NOMO-1 (cell line): ENCODE measurements at regions not wholly inside any gene's neighbourhood (a gene's known extent, or its start where the extent isn't known, plus 50 kb on each side); places are given as distances from the start of the nearest gene placed in this dataset.
A peak's percentile ranks its signal among the peaks of the same experiment; 100 is the strongest.

Experiments used
- DNase-seq, 2 experiments: peaks; one replicate each; lab custom pipeline; 2025; ENCODE audit not compliant: unreplicated experiment in 2 of 2; lab: John Stamatoyannopoulos, UW

GRCh38 chr5:125196481-125197111 is 450.2 kb upstream of the ZNF608 start:
- DNase-seq, result no peak

GRCh38 chr5:125197321-125197720 is 450.9 kb upstream of the ZNF608 start:
- DNase-seq, result no peak

GRCh38 chr5:125198270-125198974 is 452.0 kb upstream of the ZNF608 start:
- no peak for DNase-seq

DNA sequence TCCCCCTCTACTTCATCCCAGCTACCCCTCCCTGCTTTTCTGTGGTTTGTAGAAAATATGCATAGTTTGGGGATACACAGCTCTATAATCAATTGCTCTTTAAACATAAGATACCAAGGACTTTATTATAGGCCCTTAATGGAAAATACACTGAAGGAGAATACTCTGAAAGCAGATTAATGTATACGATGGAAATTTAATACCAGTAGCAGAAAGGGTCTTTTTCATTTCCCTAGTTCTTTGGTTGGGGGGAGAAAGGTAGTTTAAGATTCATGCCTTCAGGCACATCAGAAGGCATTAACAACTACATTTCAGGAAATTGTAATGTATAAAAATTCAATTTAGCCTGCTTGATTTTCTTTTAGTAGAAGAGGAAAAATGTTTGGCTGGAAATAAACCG is 452.9 kb upstream of the ZNF608 start:
- DNase-seq, result no peak

GRCh38 chr5:125199968-125200865 is 453.8 kb upstream of the ZNF608 start:
- no peak for DNase-seq

GRCh38 chr5:125200866-125201373 is 454.5 kb upstream of the ZNF608 start:
- DNase-seq, result no peak

DNA sequence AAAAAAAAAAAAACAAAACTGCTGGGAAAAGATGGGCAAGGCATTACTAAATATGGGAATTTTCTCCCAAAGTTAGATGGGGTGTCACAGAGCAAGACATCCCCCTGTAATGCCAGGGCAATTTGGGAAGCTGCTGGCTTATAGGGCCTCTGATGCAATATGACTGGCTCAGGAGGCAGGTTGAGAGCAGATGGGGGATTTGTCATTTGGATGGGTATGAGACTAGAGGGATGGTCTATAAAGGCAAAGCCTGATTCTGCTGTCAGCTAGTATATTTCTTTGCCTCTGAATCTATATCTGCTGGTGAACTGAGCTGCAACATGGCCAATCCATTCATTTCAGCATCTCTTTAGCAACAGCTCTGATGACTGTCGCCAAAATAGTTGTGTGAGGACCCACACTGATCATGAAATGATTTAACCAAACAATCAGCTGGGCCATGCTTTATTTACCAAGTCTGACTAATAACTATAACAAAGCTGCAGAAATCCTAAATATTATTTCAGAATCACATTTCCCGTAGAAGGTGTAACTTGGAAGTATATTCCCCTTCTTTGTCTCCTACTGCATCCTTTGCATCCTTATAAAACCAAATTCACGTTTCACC is 455.1 kb upstream of the ZNF608 start:
- DNase-seq, result no peak

DNA sequence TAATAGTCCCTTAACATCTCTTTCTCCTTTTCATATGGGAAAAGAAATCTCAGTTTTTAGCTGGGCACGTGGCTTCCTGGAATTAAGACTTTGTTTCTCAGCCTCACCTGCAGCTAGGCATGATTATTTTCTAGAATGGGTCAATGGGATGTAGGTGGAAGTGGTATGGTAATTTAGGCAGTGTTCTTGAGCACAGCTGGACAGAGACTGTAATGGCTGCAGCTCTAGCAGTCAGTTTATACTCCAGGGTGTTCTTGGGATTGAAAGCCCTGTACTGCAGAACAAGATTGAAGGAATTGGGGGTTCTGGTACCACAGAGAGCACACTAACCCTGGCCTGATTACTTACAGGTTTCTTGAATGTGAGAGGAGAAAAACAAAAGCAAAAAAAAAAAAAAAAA is 455.9 kb upstream of the ZNF608 start:
- no peak for DNase-seq

DNA sequence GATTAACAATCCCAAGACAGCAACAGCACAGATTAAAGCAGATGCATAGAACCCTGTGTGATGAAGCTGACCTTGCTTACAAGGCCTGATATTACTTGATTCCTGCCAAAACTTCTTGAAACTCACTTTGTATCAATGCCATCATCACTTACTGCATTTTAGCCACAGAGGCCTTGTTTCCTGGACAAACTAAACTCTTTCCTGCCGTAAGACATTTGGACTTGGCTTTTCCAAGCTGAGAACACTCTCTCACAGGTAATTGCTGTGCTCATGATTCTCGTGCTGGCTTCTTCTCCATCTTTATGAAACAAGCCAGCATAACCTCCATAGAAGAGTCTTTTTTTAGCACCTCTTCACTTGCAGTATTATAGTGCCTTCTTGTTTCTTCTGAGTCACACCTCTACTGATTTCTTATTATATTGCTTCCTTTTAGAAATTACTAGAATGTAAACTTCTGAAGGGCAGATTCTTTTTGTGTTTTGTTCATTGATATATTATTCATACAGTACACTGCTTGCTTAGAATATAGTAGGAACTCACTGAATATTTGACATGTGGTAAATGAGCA is 456.5 kb upstream of the ZNF608 start:
- DNase-seq, result no peak

DNA sequence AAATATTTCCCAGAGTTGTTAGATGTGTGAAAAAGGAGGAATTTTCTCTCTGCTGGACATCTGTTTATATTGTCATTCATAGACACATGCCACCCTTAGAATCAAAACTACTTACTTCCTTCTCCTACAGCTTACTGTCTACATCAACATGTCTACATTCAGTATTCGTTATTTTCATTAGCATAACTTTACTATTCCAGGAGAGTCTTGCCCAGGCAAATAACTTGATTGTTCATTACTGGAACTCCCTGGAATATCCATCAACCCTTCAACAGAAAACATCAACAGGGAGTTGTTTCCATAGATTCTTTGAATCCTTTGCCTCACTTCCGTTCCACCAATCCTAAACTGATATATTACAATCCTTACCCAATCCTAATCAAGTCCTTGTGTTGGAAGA is 457.5 kb upstream of the ZNF608 start:
- DNase-seq, result no peak

- DNase-seq, result peak in 1 of 2 experiments; percentile 9
Measured at GRCh38 chr5:125205601-125206225, 459.3 kb upstream of the ZNF608 start.

- no peak for DNase-seq
Measured at GRCh38 chr5:125207856-125208255, 461.4 kb upstream of the ZNF608 start.

DNA sequence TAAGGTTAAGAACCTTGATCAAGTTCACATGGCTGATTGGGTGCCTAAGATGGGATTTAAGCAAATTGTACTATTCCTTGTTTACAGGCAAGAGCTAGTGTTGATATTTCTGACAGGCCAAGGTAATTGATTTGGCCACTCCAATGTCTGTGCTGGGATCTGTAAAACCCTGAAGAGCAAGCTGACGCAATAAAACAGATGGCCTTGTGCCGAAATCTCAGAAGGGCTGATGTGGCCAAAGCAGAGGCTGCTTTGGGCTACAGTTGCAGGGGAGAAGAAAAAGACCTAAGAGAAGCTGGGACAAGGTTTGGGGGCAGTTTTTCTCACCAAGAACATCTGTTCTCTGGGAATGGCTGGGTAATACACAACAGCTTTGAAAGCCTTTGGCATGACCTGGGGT is 463.2 kb upstream of the ZNF608 start:
- DNase-seq, result no peak

- no peak for DNase-seq
Measured at GRCh38 chr5:125210242-125210947, 464.0 kb upstream of the ZNF608 start.

DNA sequence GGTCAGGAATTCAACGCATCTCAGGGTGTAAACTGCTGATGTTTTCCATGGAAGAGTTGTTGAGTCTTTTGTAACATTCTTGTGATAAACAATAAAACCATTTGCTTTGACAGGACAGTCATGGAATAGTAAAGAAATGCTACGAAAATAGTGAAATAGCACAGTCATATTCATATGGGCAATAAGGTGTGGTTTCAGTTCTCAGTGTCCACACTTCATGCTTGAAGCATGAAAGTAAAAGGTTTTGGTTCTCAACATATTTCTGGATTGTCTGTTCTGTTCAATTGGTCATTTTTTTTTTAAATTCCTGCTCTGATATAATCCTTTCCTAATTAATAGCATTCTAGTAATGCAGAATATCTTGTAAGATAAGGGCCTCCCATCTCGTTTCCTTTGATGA is 467.6 kb upstream of the ZNF608 start:
- no peak for DNase-seq

GRCh38 chr5:125215593-125215992 is 469.2 kb upstream of the ZNF608 start:
- DNase-seq, result no peak

- no peak for DNase-seq
Measured at GRCh38 chr5:125219710-125220109, 473.3 kb upstream of the ZNF608 start.

- no peak for DNase-seq
Measured at GRCh38 chr5:125220284-125220683, 473.8 kb upstream of the ZNF608 start.

DNA sequence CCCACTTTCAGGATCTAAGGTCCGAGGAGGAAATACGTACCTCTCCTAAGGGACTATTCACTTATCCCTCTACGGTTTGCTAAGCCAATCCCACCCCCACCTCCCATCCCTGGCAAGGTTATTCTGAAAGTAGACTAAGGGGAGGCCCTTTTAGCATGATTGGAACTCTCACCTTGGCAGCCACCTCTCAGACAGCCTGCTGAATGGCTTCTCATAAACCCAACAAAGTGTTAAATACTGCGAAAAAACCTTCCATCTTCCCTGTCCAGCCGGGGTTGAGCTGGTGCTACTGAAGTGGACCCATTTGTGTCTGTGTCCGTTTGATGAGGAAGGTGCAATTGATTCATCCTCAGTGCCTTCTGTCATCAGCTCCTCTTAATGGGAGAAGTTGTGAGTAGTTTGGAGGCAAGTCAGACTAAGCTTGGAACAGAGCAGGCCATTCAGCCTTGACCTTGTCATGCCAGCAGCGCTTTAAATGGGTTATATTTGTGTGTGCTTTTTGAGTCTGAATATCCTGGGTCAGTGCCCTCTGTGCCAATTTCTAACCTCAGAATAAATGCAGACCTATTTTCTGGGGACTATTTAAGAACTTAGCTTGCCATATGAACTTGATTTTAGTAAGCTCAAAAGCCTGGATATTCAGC is 476.3 kb upstream of the ZNF608 start:
- DNase-seq, result no peak
